ENCODE measurements at regions not wholly inside any gene's neighbourhood (a gene's known extent, or its start where the extent isn't known, plus 50 kb on each side); places are given as distances from the start of the nearest gene placed in this dataset.
"Not testable (repeated sequence)": the region's sequence is repeated elsewhere in the genome, so short reads cannot be mapped to it uniquely, and the experiment has no call there.

- DNase-seq (ENCODE audit: low read depth): no peak
Measured at GRCh38 chr5:98128271-98128670, 645.2 kb upstream of the RGMB start.

DNA sequence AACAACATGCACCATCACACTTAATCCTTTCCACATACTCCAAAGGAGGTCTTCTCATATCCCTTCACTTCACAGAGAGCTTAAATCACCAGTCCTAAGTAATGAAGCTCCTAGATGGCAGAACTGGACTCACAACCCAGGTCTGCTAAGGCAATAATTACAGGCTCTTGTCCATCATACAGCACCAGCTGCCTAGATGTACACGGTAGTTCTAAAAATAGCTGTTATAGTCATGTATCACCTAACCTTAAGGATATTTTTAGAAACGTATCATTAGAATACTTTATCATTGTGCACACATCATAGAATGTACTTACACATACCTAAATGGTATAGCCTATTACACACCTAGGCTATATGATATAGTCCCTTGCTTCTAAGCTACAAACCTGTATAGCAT lies 644.6 kb upstream of the RGMB start:
- DNase-seq (ENCODE audit: low read depth): no peak

DNA sequence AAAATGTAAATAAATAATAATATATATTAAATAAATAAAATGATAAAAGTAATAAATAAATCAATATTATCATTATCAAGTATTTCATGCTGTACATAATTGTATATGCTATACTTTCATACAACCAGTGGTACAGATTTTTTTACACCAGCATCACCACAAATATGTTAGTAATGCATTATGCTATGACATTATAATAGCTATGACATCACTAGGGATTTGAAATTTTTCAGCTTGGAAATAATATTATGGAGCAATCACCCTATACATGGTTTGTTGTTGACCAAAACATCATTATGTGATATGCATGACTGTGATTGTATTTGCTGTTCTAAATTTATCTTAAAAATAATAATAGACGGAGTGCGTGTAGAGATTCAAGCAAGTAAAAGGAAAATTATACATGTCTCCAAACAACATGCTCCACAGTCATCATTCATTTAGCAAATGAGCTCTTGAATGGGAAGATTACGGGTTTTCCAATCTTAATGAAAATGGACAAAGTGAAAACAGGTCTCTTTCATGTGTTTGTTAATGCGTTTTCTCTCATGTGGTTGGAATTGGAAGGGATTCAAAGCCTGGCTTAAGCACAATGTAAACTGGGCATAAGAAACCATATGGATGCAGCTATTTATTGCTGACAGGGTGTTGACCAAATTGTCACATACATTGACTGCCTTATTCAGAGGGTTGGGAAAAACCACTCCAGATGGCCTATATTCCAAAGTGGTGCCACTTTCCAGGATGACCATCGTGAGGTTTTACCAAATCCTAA lies 643.0 kb upstream of the RGMB start:
- DNase-seq (ENCODE audit: low read depth): peak; percentile 6

- DNase-seq (ENCODE audit: low read depth): no peak
Measured at GRCh38 chr5:98144116-98144515, 629.3 kb upstream of the RGMB start.

GRCh38 chr5:98144710-98145109 lies 628.8 kb upstream of the RGMB start:
- DNase-seq (ENCODE audit: low read depth): no peak

- no peak for DNase-seq (ENCODE audit: low read depth)
Measured at GRCh38 chr5:98157368-98157767, 616.1 kb upstream of the RGMB start.

GRCh38 chr5:98158440-98158839 lies 615.0 kb upstream of the RGMB start:
- no peak for DNase-seq (ENCODE audit: low read depth)

- DNase-seq (ENCODE audit: low read depth): no peak
Measured at GRCh38 chr5:98163796-98164493, 609.5 kb upstream of the RGMB start.

DNA sequence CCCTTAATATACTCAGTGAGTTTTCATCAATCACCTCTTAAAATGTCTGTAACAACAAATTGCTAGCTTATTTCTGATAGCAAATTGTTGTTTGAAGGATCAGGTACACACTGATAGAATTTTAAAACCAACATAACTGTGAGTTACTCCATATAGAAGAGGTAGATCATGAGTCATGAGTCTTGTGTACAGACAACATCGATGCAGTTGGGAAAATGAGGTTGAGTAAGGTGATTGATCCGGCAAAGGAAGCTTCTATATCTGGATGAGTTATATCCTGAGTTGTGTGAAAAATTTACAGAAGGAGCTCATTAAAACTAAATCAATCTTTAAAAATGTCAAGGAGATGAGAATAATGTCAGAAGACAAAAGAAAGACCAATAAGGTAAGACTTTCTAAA lies 604.6 kb upstream of the RGMB start:
- DNase-seq (ENCODE audit: low read depth): peak; percentile 39

DNA sequence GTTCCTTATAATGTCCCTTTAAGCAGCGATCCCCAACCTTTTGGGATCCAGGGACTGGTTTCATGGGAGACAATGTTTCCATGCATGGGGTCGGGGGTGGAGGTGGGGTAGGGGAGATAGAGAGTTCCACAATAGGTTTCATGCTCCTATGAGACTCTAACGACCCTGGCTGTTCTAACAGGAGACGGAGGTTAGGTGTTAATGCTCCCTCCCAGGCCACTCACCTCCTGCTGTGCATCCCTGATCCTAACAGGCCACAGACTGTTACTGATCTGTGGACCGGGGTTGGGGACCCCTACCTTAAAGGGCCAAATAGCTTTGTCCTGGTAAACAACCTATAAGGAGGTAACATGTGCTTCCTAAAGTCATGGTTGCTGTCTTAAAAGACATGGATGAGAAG lies 602.5 kb upstream of the RGMB start:
- no peak for DNase-seq (ENCODE audit: low read depth)

DNA sequence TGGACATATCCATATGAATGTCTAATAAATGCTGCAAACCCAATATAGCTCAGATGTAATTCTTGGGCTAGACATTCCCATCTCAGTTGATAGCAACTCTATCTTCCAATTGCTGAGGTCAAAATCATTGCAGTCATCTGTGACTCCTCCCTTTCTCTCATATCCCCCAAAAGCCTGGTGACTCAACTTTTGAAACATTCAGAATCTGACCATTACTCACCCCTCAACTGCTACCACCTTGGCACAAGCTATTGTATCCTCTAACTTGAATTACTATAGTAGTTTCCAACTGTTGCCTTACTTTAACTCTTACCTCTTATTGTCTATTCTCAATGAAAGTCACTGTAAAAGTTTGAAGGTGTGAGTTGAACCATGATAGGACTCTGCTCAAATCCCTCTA lies 600.1 kb upstream of the RGMB start:
- DNase-seq (ENCODE audit: low read depth): peak; percentile 89

GRCh38 chr5:98175474-98175873 lies 598.0 kb upstream of the RGMB start:
- no peak for DNase-seq (ENCODE audit: low read depth)

GRCh38 chr5:98179791-98180755 lies 593.4 kb upstream of the RGMB start:
- DNase-seq (ENCODE audit: low read depth): no peak

DNA sequence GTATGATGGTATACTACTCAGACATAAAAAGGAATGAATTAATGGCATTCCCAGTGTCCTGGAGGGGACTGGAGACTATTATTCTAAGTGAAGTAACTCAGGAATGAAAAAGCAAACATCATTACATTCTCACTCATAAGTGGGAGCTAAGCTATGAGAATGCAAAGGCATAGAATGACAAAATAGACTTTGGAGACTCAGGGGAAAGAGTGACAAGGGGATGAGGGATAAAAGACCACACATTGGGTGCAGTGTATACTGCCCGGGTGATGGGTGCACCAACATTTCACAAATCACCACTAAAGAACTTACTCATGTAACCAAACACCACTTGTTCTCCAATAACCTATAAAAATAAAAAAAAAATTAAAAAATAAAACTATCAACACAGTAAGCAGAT lies 587.3 kb upstream of the RGMB start:
- DNase-seq (ENCODE audit: low read depth): no peak

DNA sequence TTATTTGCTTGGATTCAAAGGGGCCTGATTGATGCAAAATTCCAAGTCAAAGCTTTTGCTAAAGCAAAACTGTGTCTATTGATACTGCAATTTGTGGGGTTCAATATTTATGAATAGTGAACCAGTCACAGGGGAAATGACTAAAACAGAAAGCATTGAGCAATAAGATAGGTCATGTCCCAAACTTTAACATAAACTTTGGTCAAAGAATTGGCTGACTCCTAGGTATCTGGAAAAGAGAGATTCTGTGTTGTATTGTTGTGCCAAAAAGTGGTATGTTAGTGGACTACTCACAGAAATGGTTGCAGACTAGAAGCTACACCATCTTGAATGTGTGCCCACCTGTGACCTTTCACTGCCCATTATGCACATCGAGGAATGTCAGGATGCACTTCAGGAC lies 585.5 kb upstream of the RGMB start:
- peak; percentile 75 for DNase-seq (ENCODE audit: low read depth)

DNA sequence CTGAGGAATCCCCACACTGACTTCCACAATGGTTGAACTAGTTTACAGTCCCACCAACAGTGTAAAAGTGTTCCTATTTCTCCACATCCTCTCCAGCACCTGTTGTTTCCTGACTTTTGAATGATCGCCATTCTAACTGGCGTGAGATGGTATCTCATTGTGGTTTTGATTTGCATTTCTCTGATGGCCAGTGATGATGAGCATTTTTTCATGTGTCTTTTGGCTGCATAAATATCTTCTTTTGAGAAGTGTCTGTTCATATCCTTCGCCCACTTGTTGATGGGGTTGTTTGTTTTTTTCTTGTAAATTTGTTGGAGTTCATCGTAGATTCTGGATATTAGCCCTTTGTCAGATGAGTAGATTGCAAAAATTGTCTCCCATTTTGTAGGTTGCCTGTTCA lies 583.1 kb upstream of the RGMB start:
- not testable (repeated sequence) for DNase-seq (ENCODE audit: low read depth)

- peak; percentile 13 for DNase-seq (ENCODE audit: low read depth)
Measured at GRCh38 chr5:98193921-98194760, 579.3 kb upstream of the RGMB start.

DNA sequence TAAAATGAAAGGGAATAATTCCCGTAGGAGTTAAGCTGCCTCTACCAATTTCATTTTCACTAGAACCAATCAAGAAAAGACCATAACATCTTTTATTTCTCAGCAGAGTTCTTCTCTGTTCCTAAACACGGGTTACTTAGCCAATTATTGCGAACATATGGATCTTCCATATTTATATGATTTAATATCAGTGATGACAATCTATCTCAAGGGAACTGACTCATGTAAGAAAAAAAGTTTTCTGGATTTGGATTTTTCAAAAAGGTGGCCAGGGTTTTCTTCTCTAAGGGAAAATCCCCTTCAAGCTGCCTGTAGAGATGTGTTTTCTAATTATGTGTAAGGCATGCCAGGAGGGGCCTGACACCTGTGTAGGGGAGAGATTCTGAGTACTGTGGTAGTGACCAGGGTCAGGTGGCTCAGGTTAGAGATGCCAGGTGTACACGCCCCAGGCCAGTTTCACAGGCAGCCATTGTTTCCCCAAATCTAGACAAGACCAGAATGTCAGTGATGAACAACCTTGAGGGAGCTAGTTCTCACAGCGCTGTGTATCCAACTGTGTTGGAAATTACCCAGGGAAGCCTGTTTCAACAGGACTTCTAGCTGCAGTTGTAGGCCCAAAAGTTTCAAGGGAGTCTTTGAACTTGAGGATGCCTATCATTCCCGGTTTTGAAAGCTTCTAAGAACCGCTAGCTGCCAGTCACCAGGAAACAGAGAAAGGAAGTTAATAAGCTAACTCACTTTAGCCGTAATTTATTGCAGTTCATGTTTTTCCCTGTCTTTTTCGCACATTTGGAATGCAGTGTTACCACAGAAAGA lies 572.5 kb upstream of the RGMB start:
- DNase-seq (ENCODE audit: low read depth): no peak

GRCh38 chr5:98204798-98205197 lies 568.7 kb upstream of the RGMB start:
- no peak for DNase-seq (ENCODE audit: low read depth)

DNA sequence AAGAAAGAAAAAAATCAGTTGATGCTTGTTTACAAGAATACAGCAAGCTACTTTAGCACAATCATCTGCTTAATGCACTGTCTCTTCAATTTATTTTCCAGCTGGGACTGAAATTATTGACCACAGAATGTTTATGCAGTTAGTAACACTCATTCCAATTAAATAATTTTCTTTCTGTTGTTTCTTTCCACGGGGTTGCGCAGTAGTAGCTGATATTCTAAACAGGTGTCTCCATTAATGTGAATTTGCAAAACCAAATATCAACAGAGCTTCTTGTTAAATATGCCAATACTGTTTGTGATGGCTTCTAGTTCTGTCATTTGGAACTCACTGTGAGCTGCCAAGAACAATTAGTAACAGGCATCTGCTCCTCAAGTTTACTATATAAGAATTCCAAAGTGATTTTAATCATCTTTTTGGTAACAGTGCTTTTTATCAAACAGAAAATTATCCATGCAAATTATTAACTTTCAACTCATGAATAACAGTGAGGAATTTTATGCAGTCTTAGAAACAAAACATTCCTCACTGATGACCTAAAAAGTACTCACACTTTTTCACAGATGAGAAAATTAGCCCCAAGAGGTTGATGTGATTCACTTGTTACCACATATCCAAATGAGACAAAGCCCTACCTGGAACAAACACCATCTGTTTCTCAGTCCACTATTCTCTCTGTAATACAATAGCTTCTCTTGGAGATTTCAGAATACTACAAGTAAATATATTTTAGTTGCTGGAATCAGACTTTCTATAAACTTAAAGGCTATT lies 567.6 kb upstream of the RGMB start:
- DNase-seq (ENCODE audit: low read depth): peak; percentile 58
